ENCODE measurements at regions not wholly inside any gene's neighbourhood (a gene's known extent, or its start where the extent isn't known, plus 50 kb on each side); places are given as distances from the start of the nearest gene placed in this dataset.

DNA sequence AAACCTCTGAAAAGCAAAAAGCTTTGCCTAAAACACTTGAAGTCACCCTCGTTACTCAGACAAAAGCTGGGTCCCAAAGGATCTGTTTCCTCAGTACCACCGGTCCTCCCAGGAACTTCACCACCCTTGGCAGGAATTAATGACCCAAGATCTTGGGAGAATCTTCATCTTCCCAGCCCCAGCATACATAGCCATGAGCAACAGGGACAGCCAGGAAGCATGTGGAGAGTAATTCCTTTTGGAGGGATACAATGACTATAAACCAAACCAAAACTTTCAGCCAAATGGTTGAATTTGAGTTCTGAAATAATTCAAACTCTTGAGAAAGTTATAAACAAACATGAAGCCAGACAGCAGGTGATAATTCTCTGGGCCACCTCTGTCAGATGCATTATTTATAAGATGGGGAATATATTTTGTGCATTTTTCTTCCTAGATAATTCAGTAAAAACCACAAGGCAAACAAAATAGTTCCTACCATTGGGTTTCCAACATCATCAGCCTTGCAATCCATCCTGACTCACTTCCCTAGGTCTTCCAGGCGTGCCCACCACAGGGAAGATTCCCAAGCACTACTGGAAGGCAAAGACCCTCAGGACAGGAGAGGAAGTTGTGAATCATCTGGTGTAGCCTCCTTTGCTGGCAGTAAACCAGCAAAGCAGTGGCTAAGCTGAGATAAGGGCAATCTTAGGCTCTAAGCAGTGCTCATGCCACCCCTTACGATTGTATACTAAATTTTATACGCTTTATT, 71.7 kb upstream of the DRD2 start:
- Histone ChIP-seq H3K27ac (replicated peaks) (no peak overlapping the region), H3K27me3 (ENCODE audit: insufficient read depth, poor library complexity, severe bottlenecking) (peaks cover 6% of the 10 kb centered on the region), H3K4me3 (replicated peaks; ENCODE audit: insufficient read depth, low read length) (no peak overlapping the region)
- no peak for DNase-seq (ENCODE audit: low read depth in 1 of 2, low spot score in 1 of 2)
- no peak for TF ChIP-seq POLR2AphosphoS5 (IDR thresholded peaks at IDR 0.05; ENCODE audit: low read depth)
- no peak for TF ChIP-seq SPI1 (IDR thresholded peaks at IDR 0.05; ENCODE audit: borderline replicate concordance, low read depth)
- TF ChIP-seq, protein P1, sequence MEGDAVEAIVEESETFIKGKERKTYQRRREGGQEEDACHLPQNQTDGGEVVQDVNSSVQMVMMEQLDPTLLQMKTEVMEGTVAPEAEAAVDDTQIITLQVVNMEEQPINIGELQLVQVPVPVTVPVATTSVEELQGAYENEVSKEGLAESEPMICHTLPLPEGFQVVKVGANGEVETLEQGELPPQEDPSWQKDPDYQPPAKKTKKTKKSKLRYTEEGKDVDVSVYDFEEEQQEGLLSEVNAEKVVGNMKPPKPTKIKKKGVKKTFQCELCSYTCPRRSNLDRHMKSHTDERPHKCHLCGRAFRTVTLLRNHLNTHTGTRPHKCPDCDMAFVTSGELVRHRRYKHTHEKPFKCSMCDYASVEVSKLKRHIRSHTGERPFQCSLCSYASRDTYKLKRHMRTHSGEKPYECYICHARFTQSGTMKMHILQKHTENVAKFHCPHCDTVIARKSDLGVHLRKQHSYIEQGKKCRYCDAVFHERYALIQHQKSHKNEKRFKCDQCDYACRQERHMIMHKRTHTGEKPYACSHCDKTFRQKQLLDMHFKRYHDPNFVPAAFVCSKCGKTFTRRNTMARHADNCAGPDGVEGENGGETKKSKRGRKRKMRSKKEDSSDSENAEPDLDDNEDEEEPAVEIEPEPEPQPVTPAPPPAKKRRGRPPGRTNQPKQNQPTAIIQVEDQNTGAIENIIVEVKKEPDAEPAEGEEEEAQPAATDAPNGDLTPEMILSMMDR (IDR thresholded peaks at IDR 0.05; ENCODE audit: insufficient read depth, low read length): no peak
- no peak for TF ChIP-seq GABPA (IDR thresholded peaks at IDR 0.05; ENCODE audit: low read depth)
- TF ChIP-seq REST (IDR thresholded peaks at IDR 0.05; ENCODE audit: insufficient replicate concordance, low read depth): no peak

GRCh38 chr11:113542420-113542819, 67.2 kb upstream of the DRD2 start:
- H3K27ac ChIP-seq (replicated peaks): no peak overlapping the region
- DNase-seq (ENCODE audit: low read depth in 1 of 2, low spot score in 1 of 2): no peak
- H3K27me3 ChIP-seq (ENCODE audit: insufficient read depth, poor library complexity, severe bottlenecking): peaks cover 5% of the 10 kb centered on the region
- TF ChIP-seq SPI1 (IDR thresholded peaks at IDR 0.05; ENCODE audit: borderline replicate concordance, low read depth) (no peak), POLR2AphosphoS5 (IDR thresholded peaks at IDR 0.05; ENCODE audit: low read depth) (no peak), GABPA (IDR thresholded peaks at IDR 0.05; ENCODE audit: low read depth) (no peak), REST (IDR thresholded peaks at IDR 0.05; ENCODE audit: insufficient replicate concordance, low read depth) (no peak)
- TF ChIP-seq, protein P1 (IDR thresholded peaks at IDR 0.05; ENCODE audit: insufficient read depth, low read length): no peak
- no peak overlapping the region for H3K4me3 ChIP-seq (replicated peaks; ENCODE audit: insufficient read depth, low read length)

- no peak for DNase-seq (ENCODE audit: low read depth in 1 of 2, low spot score in 1 of 2)
- H3K27me3 ChIP-seq (ENCODE audit: insufficient read depth, poor library complexity, severe bottlenecking): peaks cover 5% of the 10 kb centered on the region
- no peak overlapping the region for H3K4me3 ChIP-seq (replicated peaks; ENCODE audit: insufficient read depth, low read length)
- H3K27ac ChIP-seq (replicated peaks): no peak overlapping the region
- TF ChIP-seq, protein P1 (IDR thresholded peaks at IDR 0.05; ENCODE audit: insufficient read depth, low read length): no peak
- TF ChIP-seq GABPA (IDR thresholded peaks at IDR 0.05; ENCODE audit: low read depth) (no peak), SPI1 (IDR thresholded peaks at IDR 0.05; ENCODE audit: borderline replicate concordance, low read depth) (no peak), POLR2AphosphoS5 (IDR thresholded peaks at IDR 0.05; ENCODE audit: low read depth) (no peak), REST (IDR thresholded peaks at IDR 0.05; ENCODE audit: insufficient replicate concordance, low read depth) (no peak)
These were observed 65.5 kb upstream of the DRD2 start for GRCh38 chr11:113540416-113541330.

All from HL-60 (cell line).